ENCODE measurements at regions not wholly inside any gene's neighbourhood (a gene's known extent, or its start where the extent isn't known, plus 50 kb on each side); places are given as distances from the start of the nearest gene placed in this dataset.

GRCh38 chr1:164982545-164982944, 374.0 kb downstream of the LMX1A start:
- TF ChIP-seq POLR2A (IDR thresholded peaks at IDR 0.05; ENCODE audit: low read length) = no peak
- no peak for TF ChIP-seq GATA1 (IDR thresholded peaks at IDR 0.05; ENCODE audit: low read depth, low read length)

Measured in erythroblast (primary cell).